CD14-positive monocyte (primary cell): ENCODE measurements at regions not wholly inside any gene's neighbourhood (a gene's known extent, or its start where the extent isn't known, plus 50 kb on each side); places are given as distances from the start of the nearest gene placed in this dataset.
A peak's percentile ranks its signal among the peaks of the same experiment; 100 is the strongest.

ENCODE experiments used
- DNase-seq, 3 donors: peaks; one replicate each; pipeline ENCODE4 v3.0.0-alpha.2; 2011 to 2022
- H2AFZ ChIP-seq: 2 replicates; pipeline ENCODE4 v1.6.0; 2012; ENCODE audit warnings: mild to moderate bottlenecking, low read depth, low read length, inconsistent platforms; ENCODE audit not compliant: insufficient read depth, poor library complexity, severe bottlenecking
- H3K27ac ChIP-seq, 2 donors: 1 replicate in 1 of 2; 2 replicates in 1 of 2; pipeline ENCODE4 v1.5.1; 2012 to 2013; ENCODE audit warnings: low read length in 2 of 2, control low read depth in 1 of 2, inconsistent platforms in 1 of 2, low read depth in 1 of 2, mild to moderate bottlenecking in 1 of 2
- H3K27me3 ChIP-seq, 2 donors: one replicate each; pipeline versions ENCODE4 v1.6.0 to v1.6.1; 2011 to 2013; ENCODE audit warnings: low read length in 2 of 2; ENCODE audit not compliant: control insufficient read depth in 2 of 2, insufficient read depth in 2 of 2
- H3K36me3 ChIP-seq, 2 donors: replicated peaks in 1 of 2; 1 replicate in 1 of 2; 2 replicates in 1 of 2; pipeline versions ENCODE4 v1.5.1 to v1.6.1; 2012 to 2013; ENCODE audit warnings: low read length in 2 of 2, control low read depth in 1 of 2, inconsistent platforms in 1 of 2, mild to moderate bottlenecking in 1 of 2; ENCODE audit not compliant: insufficient read depth in 2 of 2, control insufficient read depth in 1 of 2
- H3K4me1 ChIP-seq, 2 donors: 1 replicate in 1 of 2; 2 replicates in 1 of 2; pipeline versions ENCODE4 v1.5.1 to v1.6.1; 2012 to 2013; ENCODE audit warnings: low read length in 2 of 2, control low read depth in 1 of 2, inconsistent platforms in 1 of 2, mild to moderate bottlenecking in 1 of 2, moderate library complexity in 1 of 2; ENCODE audit not compliant: insufficient read depth in 2 of 2, control insufficient read depth in 1 of 2
- H3K4me2 ChIP-seq: replicated peaks from 2 replicates; pipeline ENCODE3; 2012; ENCODE audit warnings: low read length, moderate library complexity, mild to moderate bottlenecking; ENCODE audit not compliant: poor library complexity, severe bottlenecking; ENCODE audit errors: extremely low read depth
- H3K4me3 ChIP-seq, 3 experiments: fragments of 200-600 bp in 1 of 3; sonication (generic) in 1 of 3; replicated peaks in 1 of 3; 1 replicate in 2 of 3; 2 replicates in 1 of 3; pipeline ENCODE4 v1.5.1; 2011 to 2013; ENCODE audit warnings: low read length in 3 of 3, mild to moderate bottlenecking in 3 of 3, control low read depth in 2 of 3, low read depth in 2 of 3, inconsistent platforms in 1 of 3, moderate library complexity in 1 of 3
- H3K79me2 ChIP-seq: 2 replicates; pipeline ENCODE4 v1.6.0; 2012; ENCODE audit warnings: mild to moderate bottlenecking, control low read depth, inconsistent platforms, low read length, moderate library complexity; ENCODE audit not compliant: insufficient read depth
- H3K9ac ChIP-seq: 2 replicates; pipeline ENCODE4 v1.6.0; 2017; ENCODE audit warnings: low read length, mild to moderate bottlenecking; ENCODE audit not compliant: insufficient read depth, poor library complexity, severe bottlenecking
- H3K9me3 ChIP-seq, 2 donors: replicated peaks in 1 of 2; 1 replicate in 1 of 2; 2 replicates in 1 of 2; pipeline versions ENCODE4 v1.5.1 to v1.6.1; 2012 to 2013; ENCODE audit warnings: low read length in 2 of 2, control low read depth in 1 of 2; ENCODE audit not compliant: control insufficient read depth in 1 of 2, insufficient read depth in 1 of 2
- H4K20me1 ChIP-seq: 2 replicates; pipeline ENCODE4 v1.6.0; 2012; ENCODE audit warnings: mild to moderate bottlenecking, low read length, control low read depth, moderate library complexity; ENCODE audit not compliant: insufficient read depth
- H3K27ac Mint-ChIP-seq, 7 donors: one replicate each; pipeline ENCODE4 v1.8.0; 2020; ENCODE audit warnings: mild to moderate bottlenecking in 7 of 7, mixed read lengths in 7 of 7, moderate library complexity in 6 of 7, inconsistent platforms in 2 of 7
- H3K27me3 Mint-ChIP-seq, 3 donors: one replicate each; pipeline ENCODE4 v1.8.0; 2021 to 2022; ENCODE audit warnings: low read depth in 3 of 3, mild to moderate bottlenecking in 3 of 3, mixed read lengths in 3 of 3, moderate library complexity in 3 of 3, inconsistent platforms in 1 of 3
- H3K36me3 Mint-ChIP-seq, 2 donors: one replicate each; pipeline ENCODE4 v1.8.0; 2020; ENCODE audit warnings: mixed read lengths in 2 of 2, inconsistent platforms in 1 of 2, mild to moderate bottlenecking in 1 of 2
- H3K4me1 Mint-ChIP-seq: one replicate; pipeline ENCODE4 v1.8.0; 2020; ENCODE audit warnings: mild to moderate bottlenecking, mixed read lengths
- H3K4me3 Mint-ChIP-seq, 2 donors: one replicate each; pipeline ENCODE4 v1.8.0; 2020; ENCODE audit warnings: mild to moderate bottlenecking in 2 of 2, mixed read lengths in 2 of 2, moderate library complexity in 1 of 2
- H3K9me3 Mint-ChIP-seq, 7 donors: one replicate each; pipeline ENCODE4 v1.8.0; 2020 to 2022; ENCODE audit warnings: mixed read lengths in 7 of 7, mild to moderate bottlenecking in 6 of 7, moderate library complexity in 6 of 7, inconsistent platforms in 2 of 7
- WGBS: methylation state at CpG from one replicate; pipeline ENCODE4 v1.1.5; 2013; ENCODE audit warnings: missing lambda C conversion rate; ENCODE audit not compliant: insufficient coverage; 5-methylcytosine and 5-hydroxymethylcytosine counted together
- intact Hi-C, 2 donors: fragments of 100-400 bp; cut with micrococcal nuclease; formaldehyde crosslinking; loops; one replicate each; pipeline versions ENCODE4 v1.15.0 to v1.15.1; 2023
- TF ChIP-seq, protein P1 (sequence below): fragments of 200-600 bp; IDR thresholded peaks from one replicate; pipeline ENCODE4 v1.8.0; 2022; ENCODE audit warnings: antibody characterized with exemption, mild to moderate bottlenecking

DNA sequence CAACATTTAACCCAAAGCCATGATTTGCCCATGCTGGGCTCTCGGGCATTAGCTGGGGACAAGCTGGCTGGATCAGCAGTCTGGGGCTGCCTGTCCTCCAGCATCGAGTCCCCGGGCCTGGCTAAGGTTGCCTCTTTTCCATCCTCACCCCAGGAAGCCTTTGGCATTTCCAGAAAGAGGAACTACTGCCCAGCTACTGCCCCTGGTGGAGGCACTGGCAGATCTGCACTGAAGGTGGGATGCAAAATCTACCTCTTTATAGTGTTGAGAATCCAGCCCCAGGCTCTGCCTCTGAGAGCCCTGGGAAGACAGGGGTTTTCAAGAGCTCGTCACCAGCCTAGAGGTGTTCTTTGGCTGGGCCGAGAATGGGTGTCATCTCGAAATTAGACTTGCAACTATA, 635.9 kb downstream of the MATN1 start:
- Histone ChIP-seq H3K27me3 (no peaks in the 10 kb centered on the region), H3K36me3 (no peaks in the 10 kb centered on the region), H4K20me1 (no peaks in the 10 kb centered on the region), H3K4me2 (no peak overlapping the region), H3K27ac (no peak overlapping the region), H3K4me1 (no peaks in the 10 kb centered on the region), H3K79me2 (no peaks in the 10 kb centered on the region), H3K9ac (no peak overlapping the region), H2AFZ (no peak overlapping the region), H3K4me3 (no peak overlapping the region), H3K9me3 (peaks cover 13 to 14% of the 10 kb centered on the region in 2 donors)
- peaks cover 7% of the 10 kb centered on the region for H3K4me1 Mint-ChIP-seq
- H3K9me3 Mint-ChIP-seq: peaks cover 9 to 18% (median 16%) of the 10 kb centered on the region in 7 donors
- H3K27ac Mint-ChIP-seq: no peak overlapping the region
- no peak overlapping the region for H3K4me3 Mint-ChIP-seq
- WGBS: 44% methylated on average over 2 of the region's 6 CpGs
- no peaks in the 10 kb centered on the region for H3K36me3 Mint-ChIP-seq
- intact Hi-C loops: loop anchor here (10.0 kb wide), 2 partner anchors 173 to 293 kb away; no protein-coding TSS in a partner anchor
- H3K27me3 Mint-ChIP-seq: peaks cover 12 to 27% (median 17%) of the 10 kb centered on the region in 3 donors
- TF ChIP-seq, protein P1, sequence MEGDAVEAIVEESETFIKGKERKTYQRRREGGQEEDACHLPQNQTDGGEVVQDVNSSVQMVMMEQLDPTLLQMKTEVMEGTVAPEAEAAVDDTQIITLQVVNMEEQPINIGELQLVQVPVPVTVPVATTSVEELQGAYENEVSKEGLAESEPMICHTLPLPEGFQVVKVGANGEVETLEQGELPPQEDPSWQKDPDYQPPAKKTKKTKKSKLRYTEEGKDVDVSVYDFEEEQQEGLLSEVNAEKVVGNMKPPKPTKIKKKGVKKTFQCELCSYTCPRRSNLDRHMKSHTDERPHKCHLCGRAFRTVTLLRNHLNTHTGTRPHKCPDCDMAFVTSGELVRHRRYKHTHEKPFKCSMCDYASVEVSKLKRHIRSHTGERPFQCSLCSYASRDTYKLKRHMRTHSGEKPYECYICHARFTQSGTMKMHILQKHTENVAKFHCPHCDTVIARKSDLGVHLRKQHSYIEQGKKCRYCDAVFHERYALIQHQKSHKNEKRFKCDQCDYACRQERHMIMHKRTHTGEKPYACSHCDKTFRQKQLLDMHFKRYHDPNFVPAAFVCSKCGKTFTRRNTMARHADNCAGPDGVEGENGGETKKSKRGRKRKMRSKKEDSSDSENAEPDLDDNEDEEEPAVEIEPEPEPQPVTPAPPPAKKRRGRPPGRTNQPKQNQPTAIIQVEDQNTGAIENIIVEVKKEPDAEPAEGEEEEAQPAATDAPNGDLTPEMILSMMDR: peak; percentile 33
- DNase-seq: no peak

DNA sequence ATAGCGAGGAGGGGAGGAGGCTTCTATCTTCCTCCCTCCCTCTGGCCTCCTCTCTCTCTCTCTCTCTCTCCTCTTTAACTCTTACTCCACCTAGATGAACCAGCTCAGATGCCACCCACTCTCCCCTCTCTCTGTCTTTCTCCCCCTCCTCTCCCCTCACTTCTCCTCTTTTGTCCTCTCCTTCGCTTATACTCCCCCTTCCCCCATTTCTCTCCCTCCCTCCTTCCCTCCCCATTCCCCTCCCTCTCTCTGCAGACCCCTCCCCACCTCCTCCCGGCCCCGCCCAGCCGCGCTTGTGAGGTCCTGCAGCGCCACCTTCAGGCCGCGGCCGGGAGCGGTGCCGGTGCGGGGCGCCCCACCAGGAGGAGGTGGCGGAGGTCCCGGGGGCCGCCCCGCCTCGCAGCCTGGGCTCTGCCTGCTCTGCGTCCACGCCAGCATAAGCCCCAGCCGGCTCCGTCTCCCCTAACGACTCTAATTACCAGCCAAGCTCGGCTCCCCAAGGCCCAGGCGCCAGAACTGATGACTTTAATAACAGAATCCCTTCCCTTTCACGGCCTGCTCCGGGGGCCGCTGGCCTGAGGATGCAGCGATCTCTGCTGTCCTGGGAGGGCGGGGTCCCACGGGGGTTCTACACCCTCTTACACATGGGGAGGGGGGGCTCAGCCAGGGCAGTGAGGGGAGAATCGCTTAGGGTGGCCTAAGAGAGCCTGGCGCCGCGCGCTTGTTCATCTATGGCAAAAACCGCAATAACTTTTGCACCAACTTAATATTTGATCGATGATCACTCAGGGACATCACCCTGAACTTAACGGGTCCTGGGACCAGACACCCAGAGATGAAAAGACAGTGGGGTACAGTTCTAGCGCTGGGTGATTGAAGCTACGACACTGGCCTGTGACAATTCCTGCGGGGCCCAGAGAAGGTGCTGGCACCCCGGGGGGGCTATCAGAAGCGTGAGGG, 637.3 kb downstream of the MATN1 start:
- H3K36me3 ChIP-seq: no peaks in the 10 kb centered on the region
- intact Hi-C loops: loop anchor here (10.0 kb wide), 2 partner anchors 171 to 291 kb away; no protein-coding TSS in a partner anchor
- Mint-ChIP-seq H3K9me3 (peaks cover 0 to 5% (median 3%) of the 10 kb centered on the region in 7 donors), H3K4me3 (no peak overlapping the region), H3K27ac (no peak overlapping the region), H3K36me3 (no peaks in the 10 kb centered on the region), H3K27me3 (peaks cover 12 to 27% (median 15%) of the 10 kb centered on the region in 3 donors), H3K4me1 (peaks cover 7% of the 10 kb centered on the region)
- 13% methylated on average over 30 of the region's 45 CpGs for WGBS
- no peak overlapping the region for H3K27ac ChIP-seq
- no peak overlapping the region for H2AFZ ChIP-seq
- H3K4me2 ChIP-seq: no peak overlapping the region
- no peaks in the 10 kb centered on the region for H3K27me3 ChIP-seq
- no peak overlapping the region for H3K4me3 ChIP-seq
- no peaks in the 10 kb centered on the region for H4K20me1 ChIP-seq
- H3K9me3 ChIP-seq: peaks cover 0 to under 1% of the 10 kb centered on the region in 2 donors
- no peak overlapping the region for H3K9ac ChIP-seq
- TF ChIP-seq, protein P1: peak; percentile 69
- peak in 1 of 3 donors; percentile 20 for DNase-seq
- H3K4me1 ChIP-seq: no peaks in the 10 kb centered on the region
- H3K79me2 ChIP-seq: no peaks in the 10 kb centered on the region
